Spleen (tissue), 11 donors: ENCODE measurements at regions not wholly inside any gene's neighbourhood (a gene's known extent, or its start where the extent isn't known, plus 50 kb on each side); places are given as distances from the start of the nearest gene placed in this dataset.
"Not testable (repeated sequence)": the region's sequence is repeated elsewhere in the genome, so short reads cannot be mapped to it uniquely, and the experiment has no call there.

ENCODE experiments used
- DNase-seq: peaks from one replicate; pipeline ENCODE4 v3.0.0-alpha.2; 2020
- H3K27ac ChIP-seq, 8 donors: fragments of 200-600 bp; sonication (generic) in 7 of 8; 1 replicate in 4 of 8; 2 replicates in 4 of 8; pipeline versions ENCODE4 v1.5.0 to v1.8.0; 2016 to 2021; ENCODE audit warnings: inconsistent platforms in 4 of 8, mild to moderate bottlenecking in 4 of 8, moderate library complexity in 1 of 8
- H3K27me3 ChIP-seq, 7 donors: fragments of 200-600 bp; sonication (generic) in 6 of 7; replicated peaks in 1 of 7; 1 replicate in 4 of 7; 2 replicates in 3 of 7; pipeline versions ENCODE4 v1.5.0 to v1.8.0; 2016 to 2021; ENCODE audit warnings: inconsistent platforms in 3 of 7, mild to moderate bottlenecking in 1 of 7
- H3K36me3 ChIP-seq, 6 donors: fragments of 200-600 bp; sonication (generic) in 5 of 6; 1 replicate in 4 of 6; 2 replicates in 2 of 6; pipeline versions ENCODE4 v1.5.0 to v1.8.0; 2016 to 2021; ENCODE audit warnings: inconsistent platforms in 2 of 6
- H3K4me1 ChIP-seq, 6 donors: fragments of 200-600 bp; sonication (generic) in 5 of 6; 1 replicate in 3 of 6; 2 replicates in 3 of 6; pipeline versions ENCODE4 v1.5.0 to v1.8.0; 2016 to 2021; ENCODE audit warnings: inconsistent platforms in 3 of 6
- H3K4me3 ChIP-seq, 8 donors: fragments of 200-600 bp; sonication (generic) in 7 of 8; 1 replicate in 4 of 8; 2 replicates in 4 of 8; pipeline versions ENCODE4 v1.5.0 to v1.8.0; 2016 to 2021; ENCODE audit warnings: inconsistent platforms in 4 of 8, mild to moderate bottlenecking in 4 of 8, moderate library complexity in 2 of 8
- H3K9me3 ChIP-seq, 8 donors: fragments of 200-600 bp; sonication (generic) in 7 of 8; 1 replicate in 4 of 8; 2 replicates in 4 of 8; pipeline versions ENCODE4 v1.5.0 to v1.8.0; 2016 to 2021; ENCODE audit warnings: inconsistent platforms in 4 of 8
- POLR2A ChIP-seq, 3 donors: fragments of 450-650 bp; IDR thresholded peaks; one replicate each; pipeline ENCODE4 v1.5.1; 2017; ENCODE audit warnings: antibody characterized with exemption in 3 of 3, mild to moderate bottlenecking in 1 of 3
- POLR2AphosphoS5 ChIP-seq, 3 donors: sonication (generic); formaldehyde crosslinking; IDR thresholded peaks; one replicate each; pipeline ENCODE4 v1.5.1; 2017; ENCODE audit warnings: antibody characterized with exemption in 3 of 3
- WGBS, 5 donors: extraction: QIAGEN DNeasy Blood & Tissue Kit in 3 of 5; methylation state at CpG; one replicate each; pipeline versions ENCODE4 v1.1.5 to v1.1.7; 2013 to 2018; 5-methylcytosine and 5-hydroxymethylcytosine counted together
- intact Hi-C: fragments of 100-400 bp; cut with DNase I; formaldehyde crosslinking; loops from one replicate; pipeline ENCODE4 v1.15.0; 2023; ENCODE audit warnings: low total_unique reads
- TF ChIP-seq, protein P1 (sequence below), 11 experiments: fragments of 200-600 bp in 7 of 11; fragments of 450-650 bp in 4 of 11; sonication (generic) in 4 of 11; IDR thresholded peaks in 8 of 11; conservative IDR thresholded peaks in 3 of 11; 1 replicate in 7 of 11; 2 replicates in 4 of 11; pipeline versions ENCODE4 v1.4.0 to v1.8.0; 2016 to 2021; ENCODE audit warnings: antibody characterized with exemption in 11 of 11, inconsistent platforms in 4 of 11, mild to moderate bottlenecking in 1 of 11
- donor health status: healthy with polysubstance abuse.
- donor health status: DM: no; HTN: no; CAD: no; lungs with moderate emphysema.
- donor health status: DM: no; HTN: no; CAD: no.
- donor health status: Bipolar disorder and iron deficiency.
- donor health status: healthy.
- donor health status: DM: no; HTN: no; CAD: no.
- donor health status: DM: yes; HTN: yes; CAD: no.

- H3K36me3 ChIP-seq, result no peaks in the 10 kb centered on the region
- peak; percentile 97 for DNase-seq
- H3K4me1 ChIP-seq, result peaks cover 0 to 15% (median 0%) of the 10 kb centered on the region in 6 donors
- 21 to 36% (median 34%) methylated on average over 41 of the region's 41 CpGs for WGBS, 5 donors
- no peak for TF ChIP-seq POLR2A (IDR thresholded peaks at IDR 0.05)
- peak in 2 of 3 donors; percentile 14 to 25 for TF ChIP-seq POLR2AphosphoS5 (IDR thresholded peaks at IDR 0.05)
- peak overlapping the region in 5 of 8 donors; percentile 22 to 76 (median 70) for H3K27ac ChIP-seq
- peak overlapping the region in 7 of 8 donors; percentile 4 to 63 (median 33) for H3K4me3 ChIP-seq
- intact Hi-C loops, result no loop called here
- H3K9me3 ChIP-seq, result peaks cover 0 to 61% (median 43%) of the 10 kb centered on the region in 8 donors
- H3K27me3 ChIP-seq, result peaks cover 0 to 32% (median 0%) of the 10 kb centered on the region in 7 donors
Observed at GRCh38 chr9:63817622-63818518, 1467.1 kb downstream of the FOXD4L5 start.

GRCh38 chr9:63816751-63817621 lies 1468.0 kb downstream of the FOXD4L5 start:
- H3K36me3 ChIP-seq, result no peaks in the 10 kb centered on the region
- 17 to 29% (median 23%) methylated on average over 36 of the region's 36 CpGs for WGBS, 5 donors
- H3K4me1 ChIP-seq, result peaks cover 0 to 15% (median 0%) of the 10 kb centered on the region in 6 donors
- peak; percentile 95 for DNase-seq
- TF ChIP-seq, protein P1, sequence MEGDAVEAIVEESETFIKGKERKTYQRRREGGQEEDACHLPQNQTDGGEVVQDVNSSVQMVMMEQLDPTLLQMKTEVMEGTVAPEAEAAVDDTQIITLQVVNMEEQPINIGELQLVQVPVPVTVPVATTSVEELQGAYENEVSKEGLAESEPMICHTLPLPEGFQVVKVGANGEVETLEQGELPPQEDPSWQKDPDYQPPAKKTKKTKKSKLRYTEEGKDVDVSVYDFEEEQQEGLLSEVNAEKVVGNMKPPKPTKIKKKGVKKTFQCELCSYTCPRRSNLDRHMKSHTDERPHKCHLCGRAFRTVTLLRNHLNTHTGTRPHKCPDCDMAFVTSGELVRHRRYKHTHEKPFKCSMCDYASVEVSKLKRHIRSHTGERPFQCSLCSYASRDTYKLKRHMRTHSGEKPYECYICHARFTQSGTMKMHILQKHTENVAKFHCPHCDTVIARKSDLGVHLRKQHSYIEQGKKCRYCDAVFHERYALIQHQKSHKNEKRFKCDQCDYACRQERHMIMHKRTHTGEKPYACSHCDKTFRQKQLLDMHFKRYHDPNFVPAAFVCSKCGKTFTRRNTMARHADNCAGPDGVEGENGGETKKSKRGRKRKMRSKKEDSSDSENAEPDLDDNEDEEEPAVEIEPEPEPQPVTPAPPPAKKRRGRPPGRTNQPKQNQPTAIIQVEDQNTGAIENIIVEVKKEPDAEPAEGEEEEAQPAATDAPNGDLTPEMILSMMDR (IDR thresholded peaks at IDR 0.05 in 8 of 11, conservative IDR thresholded peaks at IDR 0.05 in 3 of 11), result no peak
- peak in 2 of 3 donors; percentile 18 to 19 for TF ChIP-seq POLR2AphosphoS5 (IDR thresholded peaks at IDR 0.05)
- no peak for TF ChIP-seq POLR2A (IDR thresholded peaks at IDR 0.05)
- H3K9me3 ChIP-seq, result peaks cover 0 to 61% (median 46%) of the 10 kb centered on the region in 8 donors
- H3K4me3 ChIP-seq, result peak overlapping the region; percentile 4 to 63 (median 31)
- intact Hi-C loops, result no loop called here
- peaks cover 0 to 34% (median 0%) of the 10 kb centered on the region in 7 donors for H3K27me3 ChIP-seq
- H3K27ac ChIP-seq, result peak overlapping the region in 6 of 8 donors; percentile 2 to 76 (median 68)

DNA sequence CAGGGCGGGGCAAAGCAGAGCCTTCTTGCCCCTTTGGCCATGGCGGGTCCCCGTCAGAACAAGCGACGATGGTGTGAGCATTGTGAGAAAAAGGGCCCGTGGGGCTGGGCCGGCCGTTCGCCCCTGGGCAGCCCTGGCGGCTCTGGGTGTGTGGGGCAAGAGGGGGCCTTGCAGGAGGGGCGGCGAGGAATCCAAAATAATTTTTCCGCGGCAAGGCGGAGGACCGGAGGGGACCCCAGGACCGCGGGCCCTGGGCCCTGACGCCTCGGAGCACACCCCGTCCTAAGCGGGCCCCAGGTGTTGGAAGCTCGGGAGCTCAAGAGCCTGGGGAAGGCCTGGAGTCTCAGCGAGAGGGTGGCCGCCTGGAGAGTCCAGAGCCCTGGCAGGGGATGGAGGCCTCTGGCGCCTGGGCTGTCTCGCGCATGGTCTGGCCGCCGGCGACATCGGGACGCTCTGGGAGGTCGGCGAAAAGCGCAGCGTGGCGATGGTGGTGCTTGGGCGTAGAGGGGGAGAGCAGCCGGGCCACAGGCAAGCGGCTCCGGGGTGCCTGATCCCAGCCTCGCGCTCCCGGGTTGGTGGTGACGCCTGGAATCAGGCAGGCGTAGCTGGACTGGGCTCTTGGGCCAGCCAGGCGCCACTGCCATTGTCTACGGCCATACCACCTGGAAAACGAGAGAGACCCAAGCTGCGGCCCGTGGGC lies 1469.9 kb downstream of the FOXD4L5 start:
- H3K36me3 ChIP-seq, intact Hi-C loops, DNase-seq: not testable (repeated sequence)
- WGBS, 5 donors, result 43 to 80% (median 59%) methylated on average over 5 to 52 of the region's 52 CpGs
- Histone ChIP-seq H3K27me3 (peaks cover 0 to 34% (median 0%) of the 10 kb centered on the region in 7 donors), H3K4me1 (peaks cover 0 to 15% (median 0%) of the 10 kb centered on the region in 6 donors), H3K27ac (peak overlapping the region in 1 of 8 donors; percentile 49), H3K4me3 (peak overlapping the region in 1 of 8 donors; percentile 28), H3K9me3 (peaks cover 0 to 63% (median 46%) of the 10 kb centered on the region in 8 donors)

- intact Hi-C loops, H3K36me3 ChIP-seq: not testable (repeated sequence)
- Histone ChIP-seq H3K4me1 (peaks cover 0 to 15% (median 0%) of the 10 kb centered on the region in 6 donors), H3K27me3 (peaks cover 0 to 34% (median 0%) of the 10 kb centered on the region in 7 donors), H3K4me3 (peak overlapping the region; percentile 9 to 61 (median 34)), H3K9me3 (peaks cover 0 to 66% (median 49%) of the 10 kb centered on the region in 8 donors), H3K27ac (peak overlapping the region in 7 of 8 donors; percentile 39 to 79 (median 67))
- peak; percentile 81 for DNase-seq
- 23 to 67% (median 45%) methylated on average over 32 to 39 of the region's 39 CpGs for WGBS, 5 donors
Observed at GRCh38 chr9:63813391-63814021, 1471.5 kb downstream of the FOXD4L5 start.
